Right cardiac atrium (tissue), 5 donors: ENCODE measurements at regions not wholly inside any gene's neighbourhood (a gene's known extent, or its start where the extent isn't known, plus 50 kb on each side); places are given as distances from the start of the nearest gene placed in this dataset.

Experiments used
- ATAC-seq, 2 donors: fragments of 200-7000 bp; cut with Tn5 transposase; one replicate each; pipeline versions ENCODE4 v1.8.0 to v1.9.1; 2020; ENCODE audit warnings: moderate library complexity in 2 of 2, mild to moderate bottlenecking in 1 of 2
- DNase-seq, 3 donors: peaks; one replicate each; pipeline ENCODE4 v3.0.0-alpha.2; 2020
- H3K27ac ChIP-seq: one replicate; pipeline ENCODE4 v1.5.1; 2013; ENCODE audit warnings: mild to moderate bottlenecking, low read length, control low read depth, moderate library complexity
- H3K27me3 ChIP-seq: one replicate; pipeline ENCODE4 v1.6.1; 2013; ENCODE audit not compliant: control insufficient read depth, insufficient read depth
- H3K4me1 ChIP-seq: one replicate; pipeline ENCODE4 v1.6.1; 2013; ENCODE audit warnings: low read length; ENCODE audit not compliant: control insufficient read depth, insufficient read depth
- H3K4me3 ChIP-seq: one replicate; pipeline ENCODE4 v1.5.1; 2013; ENCODE audit warnings: low read length, control low read depth
- H3K9me3 ChIP-seq: one replicate; pipeline ENCODE4 v1.6.1; 2013; ENCODE audit warnings: low read length; ENCODE audit not compliant: control insufficient read depth
- WGBS: extraction: QIAGEN DNeasy Blood & Tissue Kit; methylation state at CpG from one replicate; pipeline ENCODE4 v1.1.7; 2013; 5-methylcytosine and 5-hydroxymethylcytosine counted together
- intact Hi-C, 4 donors: fragments of 100-400 bp; cut with DNase I; formaldehyde crosslinking; loops; one replicate each; pipeline versions ENCODE4 v1.11.0 to v1.14.0; 2022 to 2023
- donor health status: healthy with polysubstance abuse.
- donor health status: DM: no; HTN: yes; CAD: no.
- donor health status: DM: no; HTN: no; CAD: no.
- donor health status: DM: no; HTN: yes; CAD: no; lungs with severe emphysema.
- donor health status: DM: yes; HTN: yes; CAD: no.

GRCh38 chr21:38712071-38712470 lies 93.7 kb upstream of the ETS2 start:
- intact Hi-C loops = loop anchor here in 2 of 4 donors (10.0 kb wide), 2 partner anchors 197 to 207 kb away; no protein-coding TSS in a partner anchor
- Histone ChIP-seq H3K4me3 (no peak overlapping the region), H3K27ac (no peak overlapping the region), H3K4me1 (no peaks in the 10 kb centered on the region), H3K27me3 (peaks cover 5% of the 10 kb centered on the region), H3K9me3 (no peaks in the 10 kb centered on the region)
- ATAC-seq (peak; percentile 60 to 78), DNase-seq (no peak)
- WGBS = 79% methylated on average over 1 of the region's 1 CpG

- Histone ChIP-seq H3K4me1 (no peaks in the 10 kb centered on the region), H3K9me3 (no peaks in the 10 kb centered on the region), H3K4me3 (no peak overlapping the region), H3K27ac (no peak overlapping the region), H3K27me3 (peaks cover 5% of the 10 kb centered on the region)
- DNase-seq = no peak
- no peak for ATAC-seq
- intact Hi-C loops = loop anchor here in 2 of 4 donors (10.0 kb wide), 2 partner anchors 198 to 208 kb away; no protein-coding TSS in a partner anchor
- 89% methylated on average over 3 of the region's 3 CpGs for WGBS
Measured at GRCh38 chr21:38712664-38713063, 93.1 kb upstream of the ETS2 start.

- intact Hi-C loops = loop anchor here in 2 of 4 donors (10.0 kb wide), 2 partner anchors 199 to 209 kb away; no protein-coding TSS in a partner anchor
- ATAC-seq (no peak), DNase-seq (no peak)
- WGBS = 58% methylated on average over 4 of the region's 4 CpGs
- Histone ChIP-seq H3K27ac (no peak overlapping the region), H3K4me1 (no peaks in the 10 kb centered on the region), H3K27me3 (peaks cover 4% of the 10 kb centered on the region), H3K4me3 (no peak overlapping the region), H3K9me3 (no peaks in the 10 kb centered on the region)
Measured at GRCh38 chr21:38714039-38714817, 91.5 kb upstream of the ETS2 start.

- ATAC-seq = no peak
- intact Hi-C loops = loop anchor here in 2 of 4 donors (10.0 kb wide), 2 partner anchors 200 to 210 kb away; no protein-coding TSS in a partner anchor
- H3K4me1 ChIP-seq = no peaks in the 10 kb centered on the region
Measured at GRCh38 chr21:38714999-38715398, 90.7 kb upstream of the ETS2 start.

GRCh38 chr21:38716088-38716487 lies 89.6 kb upstream of the ETS2 start:
- ATAC-seq (no peak), DNase-seq (no peak)
- no peak overlapping the region for H3K27ac ChIP-seq
- WGBS = 74% methylated on average over 2 of the region's 2 CpGs
- H3K4me1 ChIP-seq = no peaks in the 10 kb centered on the region
- intact Hi-C loops = loop anchor here in 2 of 4 donors (10.0 kb wide), 2 partner anchors 201 to 211 kb away; no protein-coding TSS in a partner anchor
- no peak overlapping the region for H3K4me3 ChIP-seq
- H3K27me3 ChIP-seq = peaks cover 3% of the 10 kb centered on the region
- H3K9me3 ChIP-seq = no peaks in the 10 kb centered on the region

More at GRCh38 chr21:38714999-38715398, 90.7 kb upstream of the ETS2 start:
- Histone ChIP-seq H3K27ac (no peak overlapping the region), H3K4me3 (no peak overlapping the region), H3K9me3 (no peaks in the 10 kb centered on the region), H3K27me3 (peaks cover 3% of the 10 kb centered on the region)
- WGBS = 75% methylated on average over 5 of the region's 5 CpGs
- no peak for DNase-seq

- WGBS = 97% methylated on average over 5 of the region's 5 CpGs
- Histone ChIP-seq H3K27ac (no peak overlapping the region), H3K9me3 (no peaks in the 10 kb centered on the region), H3K4me3 (no peak overlapping the region), H3K4me1 (no peaks in the 10 kb centered on the region), H3K27me3 (peaks cover 3% of the 10 kb centered on the region)
- DNase-seq = no peak
- intact Hi-C loops = loop anchor here in 2 of 4 donors (10.0 kb wide), 2 partner anchors 202 to 212 kb away; no protein-coding TSS in a partner anchor
- ATAC-seq = no peak
Measured at GRCh38 chr21:38716942-38717341, 88.8 kb upstream of the ETS2 start.

GRCh38 chr21:38718481-38718880 lies 87.2 kb upstream of the ETS2 start:
- WGBS = 64% methylated on average over 3 of the region's 3 CpGs
- H3K9me3 ChIP-seq = no peaks in the 10 kb centered on the region
- peaks cover 3% of the 10 kb centered on the region for H3K27me3 ChIP-seq
- intact Hi-C loops = loop anchor here in 2 of 4 donors (10.0 kb wide), 2 partner anchors 204 to 214 kb away; no protein-coding TSS in a partner anchor
- ATAC-seq (no peak), DNase-seq (peak in 1 of 3 donors; percentile 1)
- H3K27ac ChIP-seq = no peak overlapping the region
- H3K4me1 ChIP-seq = no peaks in the 10 kb centered on the region
- no peak overlapping the region for H3K4me3 ChIP-seq

GRCh38 chr21:38720074-38720473 lies 85.7 kb upstream of the ETS2 start:
- H3K9me3 ChIP-seq = no peaks in the 10 kb centered on the region
- ATAC-seq (no peak), DNase-seq (peak in 1 of 3 donors; percentile 2)
- H3K4me3 ChIP-seq = no peak overlapping the region
- H3K27ac ChIP-seq = no peak overlapping the region
- peaks cover 2% of the 10 kb centered on the region for H3K27me3 ChIP-seq
- WGBS = 98% methylated on average over 6 of the region's 6 CpGs
- H3K4me1 ChIP-seq = no peaks in the 10 kb centered on the region
- intact Hi-C loops = no loop called here

GRCh38 chr21:38721055-38721454 lies 84.7 kb upstream of the ETS2 start:
- Histone ChIP-seq H3K4me1 (no peaks in the 10 kb centered on the region), H3K27me3 (no peaks in the 10 kb centered on the region), H3K4me3 (no peak overlapping the region), H3K27ac (no peak overlapping the region), H3K9me3 (peaks cover 3% of the 10 kb centered on the region)
- intact Hi-C loops = no loop called here
- ATAC-seq (no peak), DNase-seq (peak in 1 of 3 donors; percentile 9)
- 81% methylated on average over 6 of the region's 6 CpGs for WGBS

- intact Hi-C loops = no loop called here
- 83% methylated on average over 6 of the region's 6 CpGs for WGBS
- ATAC-seq = no peak
Measured at GRCh38 chr21:38721958-38722357, 83.8 kb upstream of the ETS2 start.

More at GRCh38 chr21:38721958-38722357, 83.8 kb upstream of the ETS2 start:
- Histone ChIP-seq H3K9me3 (peaks cover 5% of the 10 kb centered on the region), H3K27ac (no peak overlapping the region), H3K4me3 (no peak overlapping the region), H3K27me3 (no peaks in the 10 kb centered on the region), H3K4me1 (no peaks in the 10 kb centered on the region)
- no peak for DNase-seq
